Loucy (cell line): ENCODE measurements at regions not wholly inside any gene's neighbourhood (a gene's known extent, or its start where the extent isn't known, plus 50 kb on each side); places are given as distances from the start of the nearest gene placed in this dataset.

Experiments used
- CTCF ChIP-seq: fragments of 200-600 bp; sonication (generic); conservative IDR thresholded peaks from 2 replicates; pipeline ENCODE4 v1.5.1; 2014; ENCODE audit warnings: mild to moderate bottlenecking, antibody characterized with exemption, low read length
- EZH2phosphoT487 ChIP-seq: fragments of 200-600 bp; IDR thresholded peaks from 2 replicates; pipeline ENCODE4 v1.6.1; 2018; ENCODE audit warnings: antibody characterized with exemption, mild to moderate bottlenecking, moderate library complexity, borderline replicate concordance

GRCh38 chr21:20163167-20163566, 835.0 kb upstream of the NCAM2 start:
- TF ChIP-seq CTCF: no peak
- no peak for TF ChIP-seq EZH2phosphoT487
